ENCODE measurements at regions not wholly inside any gene's neighbourhood (a gene's known extent, or its start where the extent isn't known, plus 50 kb on each side); places are given as distances from the start of the nearest gene placed in this dataset.

- H3K36me3 ChIP-seq (replicated peaks in 1 of 2; ENCODE audit: control insufficient read depth in 1 of 2, insufficient read depth in 2 of 2, low read length in 2 of 2), result no peaks in the 10 kb centered on the region
- no peak overlapping the region for H2AFZ ChIP-seq (ENCODE audit: insufficient read depth, low read depth, low read length, poor library complexity, severe bottlenecking)
- Mint-ChIP-seq H3K9me3 (peaks cover 17 to 25% (median 20%) of the 10 kb centered on the region in 7 donors), H3K4me3 (peak overlapping the region in 1 of 2 donors; percentile 52), H3K4me1 (peaks cover 1% of the 10 kb centered on the region), H3K36me3 (no peaks in the 10 kb centered on the region), H3K27me3 (ENCODE audit: low read depth in 3 of 3) (no peaks in the 10 kb centered on the region), H3K27ac (no peak overlapping the region)
- peak overlapping the region in 2 of 3 experiments; percentile 29 to 46 for H3K4me3 ChIP-seq (replicated peaks in 1 of 3; ENCODE audit: low read depth in 2 of 3, low read length in 3 of 3)
- no peaks in the 10 kb centered on the region for H3K27me3 ChIP-seq (ENCODE audit: control insufficient read depth in 2 of 2, insufficient read depth in 2 of 2, low read length in 2 of 2)
- no peak for DNase-seq
- no peak overlapping the region for H3K9ac ChIP-seq (ENCODE audit: insufficient read depth, low read length, poor library complexity, severe bottlenecking)
- WGBS (ENCODE audit: insufficient coverage), result 75% methylated on average over 31 of the region's 32 CpGs
- peaks cover 7 to 22% of the 10 kb centered on the region in 2 donors for H3K9me3 ChIP-seq (replicated peaks in 1 of 2; ENCODE audit: control insufficient read depth in 1 of 2, insufficient read depth in 1 of 2, low read length in 2 of 2)
- intact Hi-C loops (cut with micrococcal nuclease), result no loop called here
- H4K20me1 ChIP-seq (ENCODE audit: insufficient read depth, low read length), result no peaks in the 10 kb centered on the region
- H3K4me2 ChIP-seq (replicated peaks; ENCODE audit: extremely low read depth, low read length, poor library complexity, severe bottlenecking), result no peak overlapping the region
- H3K4me1 ChIP-seq (ENCODE audit: control insufficient read depth in 1 of 2, insufficient read depth in 2 of 2, low read length in 2 of 2), result no peaks in the 10 kb centered on the region
- no peak overlapping the region for H3K27ac ChIP-seq (ENCODE audit: low read depth in 1 of 2, low read length in 2 of 2)
- TF ChIP-seq CTCF (IDR thresholded peaks at IDR 0.05), result no peak
- H3K79me2 ChIP-seq (ENCODE audit: insufficient read depth, low read length), result no peaks in the 10 kb centered on the region
Observed at GRCh38 chr2:187003038-187003554, 154.1 kb upstream of the ZSWIM2 start.

- Histone ChIP-seq H3K9me3 (replicated peaks in 1 of 2; ENCODE audit: control insufficient read depth in 1 of 2, insufficient read depth in 1 of 2, low read length in 2 of 2) (peaks cover 7 to 22% of the 10 kb centered on the region in 2 donors), H3K4me2 (replicated peaks; ENCODE audit: extremely low read depth, low read length, poor library complexity, severe bottlenecking) (no peak overlapping the region), H3K27me3 (ENCODE audit: control insufficient read depth in 2 of 2, insufficient read depth in 2 of 2, low read length in 2 of 2) (no peaks in the 10 kb centered on the region), H3K4me1 (ENCODE audit: control insufficient read depth in 1 of 2, insufficient read depth in 2 of 2, low read length in 2 of 2) (no peaks in the 10 kb centered on the region), H4K20me1 (ENCODE audit: insufficient read depth, low read length) (no peaks in the 10 kb centered on the region), H3K79me2 (ENCODE audit: insufficient read depth, low read length) (no peaks in the 10 kb centered on the region), H3K27ac (ENCODE audit: low read depth in 1 of 2, low read length in 2 of 2) (no peak overlapping the region), H3K36me3 (replicated peaks in 1 of 2; ENCODE audit: control insufficient read depth in 1 of 2, insufficient read depth in 2 of 2, low read length in 2 of 2) (no peaks in the 10 kb centered on the region), H3K9ac (ENCODE audit: insufficient read depth, low read length, poor library complexity, severe bottlenecking) (no peak overlapping the region), H3K4me3 (replicated peaks in 1 of 3; ENCODE audit: low read depth in 2 of 3, low read length in 3 of 3) (no peak overlapping the region), H2AFZ (ENCODE audit: insufficient read depth, low read depth, low read length, poor library complexity, severe bottlenecking) (no peak overlapping the region)
- TF ChIP-seq CTCF (IDR thresholded peaks at IDR 0.05), result no peak
- no peak overlapping the region for H3K4me3 Mint-ChIP-seq
- 93% methylated on average over 16 of the region's 18 CpGs for WGBS (ENCODE audit: insufficient coverage)
- no peak overlapping the region for H3K27ac Mint-ChIP-seq
- no peaks in the 10 kb centered on the region for H3K36me3 Mint-ChIP-seq
- H3K4me1 Mint-ChIP-seq, result peaks cover 1% of the 10 kb centered on the region
- intact Hi-C loops (cut with micrococcal nuclease), result no loop called here
- no peak for DNase-seq
- peaks cover 0 to 2% (median 0%) of the 10 kb centered on the region in 3 donors for H3K27me3 Mint-ChIP-seq (ENCODE audit: low read depth in 3 of 3)
- peaks cover 17 to 29% (median 20%) of the 10 kb centered on the region in 7 donors for H3K9me3 Mint-ChIP-seq
Observed at GRCh38 chr2:187002242-187002641, 153.3 kb upstream of the ZSWIM2 start.
